NCI-H526 (cell line): ENCODE measurements at regions not wholly inside any gene's neighbourhood (a gene's known extent, or its start where the extent isn't known, plus 50 kb on each side); places are given as distances from the start of the nearest gene placed in this dataset.

Source experiments
- DNase-seq, 2 experiments: peaks; one replicate each; lab custom pipeline; 2025; lab: John Stamatoyannopoulos, UW

GRCh38 chr20:6231556-6231955 is 108.7 kb upstream of the FERMT1 start:
- no peak for DNase-seq

GRCh38 chr20:6228302-6228843 is 105.5 kb upstream of the FERMT1 start:
- DNase-seq: no peak

- no peak for DNase-seq
These were observed 90.5 kb upstream of the FERMT1 start for GRCh38 chr20:6213311-6213710.

GRCh38 chr20:6212903-6213302 is 90.1 kb upstream of the FERMT1 start:
- DNase-seq: no peak

GRCh38 chr20:6209093-6209492 is 86.3 kb upstream of the FERMT1 start:
- DNase-seq: no peak

GRCh38 chr20:6200092-6200491 is 77.3 kb upstream of the FERMT1 start:
- DNase-seq: no peak

- peak; percentile 22 to 72 for DNase-seq
These were observed 62.4 kb upstream of the FERMT1 start for GRCh38 chr20:6185268-6185667.

- DNase-seq: peak in 1 of 2 experiments; percentile 15
These were observed 61.3 kb upstream of the FERMT1 start for GRCh38 chr20:6184086-6184485.

GRCh38 chr20:6180531-6180930 is 57.7 kb upstream of the FERMT1 start:
- no peak for DNase-seq

GRCh38 chr20:6178537-6178936 is 55.7 kb upstream of the FERMT1 start:
- DNase-seq: peak; percentile 46 to 70

GRCh38 chr20:6173481-6173880 is 50.7 kb upstream of the FERMT1 start:
- DNase-seq: no peak
